Naive thymus-derived CD8-positive, alpha-beta T cell (primary cell): ENCODE measurements at regions not wholly inside any gene's neighbourhood (a gene's known extent, or its start where the extent isn't known, plus 50 kb on each side); places are given as distances from the start of the nearest gene placed in this dataset.

Source experiments
- ATAC-seq, 2 donors: fragments of 150-1000 bp; cut with Tn5 transposase in 1 of 2; sonication (Bioruptor Pico), chemical (Tn5 transposase) in 1 of 2; 1 replicate in 1 of 2; 2 replicates in 1 of 2; pipeline ENCODE4 v1.10.0; 2021; ENCODE audit warnings: mild to moderate bottlenecking in 2 of 2, moderate library complexity in 2 of 2
- POLR2A ChIA-PET: fragments of 350-600 bp; sonication (Branson Sonifier 250); formaldehyde crosslinking; loops from one replicate; lab custom pipeline; 2021; ENCODE audit warnings: antibody characterized with exemption; lab: Charles Lee
- DNase-seq, 10 donors: peaks; one replicate each; pipeline versions ENCODE4 v3.0.0 to v3.0.0-alpha.2; 2020 to 2022
- H3K27ac Mint-ChIP-seq, 10 donors: one replicate each; pipeline ENCODE4 v1.8.0; 2020 to 2022; ENCODE audit warnings: mild to moderate bottlenecking in 10 of 10, mixed read lengths in 10 of 10, moderate library complexity in 4 of 10, inconsistent platforms in 1 of 10
- H3K27me3 Mint-ChIP-seq, 5 donors: one replicate each; pipeline ENCODE4 v1.8.0; 2021 to 2022; ENCODE audit warnings: mixed read lengths in 5 of 5
- H3K36me3 Mint-ChIP-seq, 3 donors: one replicate each; pipeline ENCODE4 v1.8.0; 2020 to 2022; ENCODE audit warnings: mixed read lengths in 3 of 3, mild to moderate bottlenecking in 2 of 3, inconsistent platforms in 1 of 3
- H3K4me1 Mint-ChIP-seq, 4 donors: one replicate each; pipeline ENCODE4 v1.8.0; 2021 to 2022; ENCODE audit warnings: mixed read lengths in 4 of 4
- H3K4me3 Mint-ChIP-seq, 10 donors: one replicate each; pipeline ENCODE4 v1.8.0; 2020 to 2022; ENCODE audit warnings: mild to moderate bottlenecking in 10 of 10, mixed read lengths in 10 of 10, moderate library complexity in 6 of 10, inconsistent platforms in 1 of 10
- H3K9me3 Mint-ChIP-seq, 9 donors: one replicate each; pipeline ENCODE4 v1.8.0; 2020 to 2022; ENCODE audit warnings: mixed read lengths in 9 of 9, mild to moderate bottlenecking in 3 of 9, inconsistent platforms in 1 of 9, moderate library complexity in 1 of 9

- Mint-ChIP-seq H3K4me1 (no peaks in the 10 kb centered on the region), H3K27me3 (no peaks in the 10 kb centered on the region), H3K4me3 (no peak overlapping the region), H3K9me3 (peaks cover 0 to 9% (median 3%) of the 10 kb centered on the region in 9 donors), H3K27ac (no peak overlapping the region), H3K36me3 (peaks cover 0 to 7% (median 0%) of the 10 kb centered on the region in 3 donors)
- DNase-seq (no peak), ATAC-seq (no peak)
- POLR2A ChIA-PET: no interaction called here
These were observed 225.7 kb downstream of the DPH6 start for GRCh38 chr15:35320158-35320780.

GRCh38 chr15:35319354-35319753 lies 226.6 kb downstream of the DPH6 start:
- POLR2A ChIA-PET: no interaction called here
- Mint-ChIP-seq H3K27me3 (no peaks in the 10 kb centered on the region), H3K27ac (no peak overlapping the region), H3K9me3 (peaks cover 0 to 9% (median 3%) of the 10 kb centered on the region in 9 donors), H3K4me3 (no peak overlapping the region), H3K36me3 (peaks cover 0 to 10% (median 2%) of the 10 kb centered on the region in 3 donors), H3K4me1 (no peaks in the 10 kb centered on the region)
- ATAC-seq: no peak
- no peak for DNase-seq

- DNase-seq (no peak), ATAC-seq (no peak)
- H3K36me3 Mint-ChIP-seq: peaks cover 0 to 10% (median 4%) of the 10 kb centered on the region in 3 donors
- peaks cover 0 to 10% (median 3%) of the 10 kb centered on the region in 9 donors for H3K9me3 Mint-ChIP-seq
- no peak overlapping the region for H3K4me3 Mint-ChIP-seq
- H3K27me3 Mint-ChIP-seq: no peaks in the 10 kb centered on the region
- POLR2A ChIA-PET: no interaction called here
- no peaks in the 10 kb centered on the region for H3K4me1 Mint-ChIP-seq
- H3K27ac Mint-ChIP-seq: no peak overlapping the region
These were observed 228.7 kb downstream of the DPH6 start for GRCh38 chr15:35317217-35317616.

GRCh38 chr15:35312344-35312743 lies 227.2 kb upstream of the NANOGP8 start:
- no peak for ATAC-seq
- DNase-seq: no peak
- no peak overlapping the region for H3K27ac Mint-ChIP-seq
- H3K4me3 Mint-ChIP-seq: no peak overlapping the region
- POLR2A ChIA-PET: no interaction called here
- H3K36me3 Mint-ChIP-seq: peaks cover 0 to 10% (median 4%) of the 10 kb centered on the region in 3 donors
- no peaks in the 10 kb centered on the region for H3K4me1 Mint-ChIP-seq
- peaks cover 0 to 10% (median 3%) of the 10 kb centered on the region in 9 donors for H3K9me3 Mint-ChIP-seq
- H3K27me3 Mint-ChIP-seq: no peaks in the 10 kb centered on the region

GRCh38 chr15:35311615-35312014 lies 226.5 kb upstream of the NANOGP8 start:
- H3K9me3 Mint-ChIP-seq: peaks cover 0 to 10% (median 3%) of the 10 kb centered on the region in 9 donors
- POLR2A ChIA-PET: no interaction called here
- no peaks in the 10 kb centered on the region for H3K4me1 Mint-ChIP-seq
- no peaks in the 10 kb centered on the region for H3K27me3 Mint-ChIP-seq
- H3K36me3 Mint-ChIP-seq: peaks cover 0 to 10% (median 4%) of the 10 kb centered on the region in 3 donors
- H3K4me3 Mint-ChIP-seq: no peak overlapping the region
- H3K27ac Mint-ChIP-seq: no peak overlapping the region
- DNase-seq: no peak
- ATAC-seq: no peak

- H3K27me3 Mint-ChIP-seq: no peaks in the 10 kb centered on the region
- ATAC-seq: no peak
- POLR2A ChIA-PET: no interaction called here
- peaks cover 0 to 4% (median 3%) of the 10 kb centered on the region in 3 donors for H3K36me3 Mint-ChIP-seq
- no peak overlapping the region for H3K4me3 Mint-ChIP-seq
- peaks cover 0 to 3% (median 0%) of the 10 kb centered on the region in 9 donors for H3K9me3 Mint-ChIP-seq
- H3K27ac Mint-ChIP-seq: no peak overlapping the region
- no peaks in the 10 kb centered on the region for H3K4me1 Mint-ChIP-seq
- no peak for DNase-seq
These were observed 224.8 kb upstream of the NANOGP8 start for GRCh38 chr15:35309886-35310285.

- no peaks in the 10 kb centered on the region for H3K27me3 Mint-ChIP-seq
- H3K36me3 Mint-ChIP-seq: no peaks in the 10 kb centered on the region
- H3K27ac Mint-ChIP-seq: no peak overlapping the region
- POLR2A ChIA-PET: no interaction called here
- ATAC-seq: no peak
- H3K9me3 Mint-ChIP-seq: peaks cover 0 to 3% (median 0%) of the 10 kb centered on the region in 9 donors
- no peak for DNase-seq
- H3K4me1 Mint-ChIP-seq: no peaks in the 10 kb centered on the region
- H3K4me3 Mint-ChIP-seq: no peak overlapping the region
These were observed 223.7 kb upstream of the NANOGP8 start for GRCh38 chr15:35308802-35309201.

GRCh38 chr15:35307676-35308075 lies 222.6 kb upstream of the NANOGP8 start:
- no peak overlapping the region for H3K27ac Mint-ChIP-seq
- DNase-seq (no peak), ATAC-seq (no peak)
- POLR2A ChIA-PET: no interaction called here
- no peak overlapping the region for H3K4me3 Mint-ChIP-seq
- H3K9me3 Mint-ChIP-seq: no peaks in the 10 kb centered on the region
- H3K27me3 Mint-ChIP-seq: no peaks in the 10 kb centered on the region
- no peaks in the 10 kb centered on the region for H3K4me1 Mint-ChIP-seq
- no peaks in the 10 kb centered on the region for H3K36me3 Mint-ChIP-seq

- Mint-ChIP-seq H3K27me3 (no peaks in the 10 kb centered on the region), H3K36me3 (no peaks in the 10 kb centered on the region), H3K4me3 (no peak overlapping the region), H3K4me1 (no peaks in the 10 kb centered on the region), H3K9me3 (no peaks in the 10 kb centered on the region), H3K27ac (peak overlapping the region in 1 of 10 donors; percentile 67)
- DNase-seq (no peak), ATAC-seq (no peak)
- POLR2A ChIA-PET: no interaction called here
These were observed 221.9 kb upstream of the NANOGP8 start for GRCh38 chr15:35307026-35307425.

- ATAC-seq: no peak
These were observed 221.4 kb upstream of the NANOGP8 start for GRCh38 chr15:35306361-35306981.

GRCh38 chr15:35305946-35306345 lies 220.9 kb upstream of the NANOGP8 start:
- Mint-ChIP-seq H3K27me3 (no peaks in the 10 kb centered on the region), H3K36me3 (peaks cover 0 to 1% (median 0%) of the 10 kb centered on the region in 3 donors), H3K9me3 (no peaks in the 10 kb centered on the region), H3K4me3 (no peak overlapping the region), H3K27ac (no peak overlapping the region), H3K4me1 (no peaks in the 10 kb centered on the region)
- ATAC-seq (no peak), DNase-seq (no peak)
- POLR2A ChIA-PET: no interaction called here

More at GRCh38 chr15:35306361-35306981, 221.4 kb upstream of the NANOGP8 start:
- Mint-ChIP-seq H3K27me3 (no peaks in the 10 kb centered on the region), H3K4me1 (no peaks in the 10 kb centered on the region), H3K36me3 (no peaks in the 10 kb centered on the region), H3K9me3 (no peaks in the 10 kb centered on the region), H3K4me3 (no peak overlapping the region), H3K27ac (peak overlapping the region in 1 of 10 donors; percentile 67)
- DNase-seq: no peak
- POLR2A ChIA-PET: no interaction called here

- no peak for ATAC-seq
- peaks cover 0 to 5% (median 0%) of the 10 kb centered on the region in 3 donors for H3K36me3 Mint-ChIP-seq
- no peaks in the 10 kb centered on the region for H3K4me1 Mint-ChIP-seq
- POLR2A ChIA-PET: no interaction called here
- H3K27ac Mint-ChIP-seq: no peak overlapping the region
- no peak for DNase-seq
- no peaks in the 10 kb centered on the region for H3K27me3 Mint-ChIP-seq
- H3K9me3 Mint-ChIP-seq: no peaks in the 10 kb centered on the region
- H3K4me3 Mint-ChIP-seq: no peak overlapping the region
These were observed 220.0 kb upstream of the NANOGP8 start for GRCh38 chr15:35305031-35305550.

- Mint-ChIP-seq H3K27me3 (no peaks in the 10 kb centered on the region), H3K9me3 (no peaks in the 10 kb centered on the region), H3K27ac (no peak overlapping the region), H3K36me3 (peaks cover 0 to 5% (median 0%) of the 10 kb centered on the region in 3 donors), H3K4me3 (no peak overlapping the region), H3K4me1 (no peaks in the 10 kb centered on the region)
- DNase-seq (no peak), ATAC-seq (no peak)
- POLR2A ChIA-PET: no interaction called here
These were observed 219.3 kb upstream of the NANOGP8 start for GRCh38 chr15:35304389-35304788.
